ENCODE measurements at regions not wholly inside any gene's neighbourhood (a gene's known extent, or its start where the extent isn't known, plus 50 kb on each side); places are given as distances from the start of the nearest gene placed in this dataset.

DNA sequence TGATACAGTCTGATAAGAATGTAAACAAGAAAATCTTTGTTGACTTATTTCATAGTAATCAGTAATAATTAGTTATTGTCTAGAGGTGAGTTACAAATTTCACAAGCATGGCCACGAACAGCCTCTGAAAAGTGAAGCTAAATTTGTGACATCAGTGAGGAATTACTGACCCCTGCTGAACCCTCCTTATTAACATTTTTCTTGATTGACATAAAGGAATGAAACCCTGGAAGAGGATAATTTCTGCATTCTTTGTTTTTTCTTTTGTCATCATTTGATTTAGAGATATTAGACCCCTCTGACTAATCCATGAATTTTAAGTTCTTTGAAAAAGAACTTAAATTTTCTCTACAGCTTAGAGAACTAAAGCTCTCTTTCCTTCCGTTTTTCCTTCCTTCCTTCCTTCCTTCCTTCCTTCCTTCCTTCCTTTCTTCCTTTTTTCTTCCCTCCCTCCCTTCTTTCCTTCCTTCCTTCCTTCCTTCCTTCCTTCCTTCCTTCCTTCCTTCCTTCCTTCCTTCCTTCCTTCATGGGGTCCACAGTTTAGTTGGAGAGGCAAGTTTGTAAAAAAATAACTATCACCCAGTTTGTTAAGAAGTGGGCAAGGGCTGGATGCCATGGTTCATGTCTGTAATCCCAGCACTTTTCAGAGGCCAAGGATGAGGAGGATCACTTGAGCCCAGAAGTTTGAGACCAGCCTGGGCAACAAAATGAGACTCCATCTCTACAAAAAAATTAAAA lies 387.0 kb downstream of the MTX2 start:
- Mint-ChIP-seq H3K4me3 (no peak overlapping the region), H3K27me3 (ENCODE audit: low read depth) (peaks cover 51% of the 10 kb centered on the region), H3K36me3 (ENCODE audit: insufficient read depth) (no peaks in the 10 kb centered on the region), H3K4me1 (ENCODE audit: low read depth) (peaks cover 11% of the 10 kb centered on the region), H3K9me3 (no peaks in the 10 kb centered on the region)
- ATAC-seq (no peak), DNase-seq (no peak)

DNA sequence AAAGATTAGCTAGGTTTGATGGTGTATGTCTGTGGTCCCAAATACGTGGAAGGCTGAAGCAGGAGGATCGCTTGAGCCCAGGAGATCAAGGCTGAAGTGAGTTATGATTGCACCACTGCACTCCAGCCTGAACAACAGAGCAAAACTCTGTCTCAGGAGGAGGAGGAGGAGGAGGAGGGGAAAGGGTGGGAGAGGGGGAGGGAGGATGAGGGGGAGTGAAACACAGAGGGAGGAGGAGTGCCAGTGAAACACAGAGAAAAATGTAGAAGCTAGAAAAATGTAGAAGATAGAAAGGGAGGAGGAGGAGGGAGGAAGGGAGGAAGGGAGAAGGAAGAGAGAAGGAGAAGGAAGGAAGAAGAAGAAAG lies 387.5 kb downstream of the MTX2 start:
- ATAC-seq (no peak), DNase-seq (no peak)
- no peaks in the 10 kb centered on the region for H3K36me3 Mint-ChIP-seq (ENCODE audit: insufficient read depth)
- H3K4me1 Mint-ChIP-seq (ENCODE audit: low read depth): peaks cover 11% of the 10 kb centered on the region
- H3K9me3 Mint-ChIP-seq: no peaks in the 10 kb centered on the region
- no peak overlapping the region for H3K4me3 Mint-ChIP-seq
- H3K27me3 Mint-ChIP-seq (ENCODE audit: low read depth): peaks cover 51% of the 10 kb centered on the region

DNA sequence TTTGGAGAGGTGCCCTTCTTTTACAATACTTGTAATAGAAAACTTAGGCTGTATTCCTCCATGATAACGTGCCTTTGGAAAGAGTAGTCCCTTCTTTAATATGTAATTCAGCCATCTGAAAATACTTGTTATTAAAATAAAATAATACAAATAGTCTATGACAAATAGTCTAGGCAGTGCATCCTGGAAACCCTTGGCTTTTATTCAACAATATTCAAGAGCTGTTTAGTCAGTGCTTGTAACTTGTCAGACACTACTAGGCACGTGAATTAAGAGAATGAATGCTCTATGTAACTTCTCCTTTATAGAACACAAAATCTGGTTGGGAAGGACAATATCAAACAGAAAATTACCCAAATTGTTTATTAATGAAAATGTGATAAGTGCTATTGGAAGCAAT lies 388.2 kb downstream of the MTX2 start:
- no peaks in the 10 kb centered on the region for H3K36me3 Mint-ChIP-seq (ENCODE audit: insufficient read depth)
- no peaks in the 10 kb centered on the region for H3K9me3 Mint-ChIP-seq
- H3K4me3 Mint-ChIP-seq: no peak overlapping the region
- DNase-seq (no peak), ATAC-seq (no peak)
- H3K4me1 Mint-ChIP-seq (ENCODE audit: low read depth): peaks cover 9% of the 10 kb centered on the region
- H3K27me3 Mint-ChIP-seq (ENCODE audit: low read depth): peaks cover 50% of the 10 kb centered on the region

DNA sequence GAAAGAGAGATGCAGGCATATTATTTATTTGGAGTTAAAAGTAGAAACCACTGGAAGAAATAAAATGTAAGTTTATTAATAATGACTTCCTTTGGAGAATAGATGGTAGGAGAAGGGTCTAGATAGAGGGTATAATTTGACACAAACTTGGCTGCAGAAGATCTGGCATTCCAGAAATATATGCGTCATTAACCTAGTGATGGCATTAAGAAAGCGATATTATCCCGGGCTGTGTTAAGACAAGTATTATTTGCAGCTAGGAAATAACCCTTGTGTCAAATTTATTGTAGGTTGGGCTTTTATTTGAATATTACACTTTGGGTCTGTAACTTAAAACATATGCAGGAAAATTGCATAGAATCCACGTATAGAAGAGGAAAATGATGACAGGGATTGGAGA lies 389.5 kb downstream of the MTX2 start:
- Mint-ChIP-seq H3K9me3 (no peaks in the 10 kb centered on the region), H3K27me3 (ENCODE audit: low read depth) (peaks cover 48% of the 10 kb centered on the region), H3K36me3 (ENCODE audit: insufficient read depth) (no peaks in the 10 kb centered on the region), H3K4me3 (no peak overlapping the region), H3K4me1 (ENCODE audit: low read depth) (peaks cover 3% of the 10 kb centered on the region)
- ATAC-seq: no peak
- DNase-seq: no peak

DNA sequence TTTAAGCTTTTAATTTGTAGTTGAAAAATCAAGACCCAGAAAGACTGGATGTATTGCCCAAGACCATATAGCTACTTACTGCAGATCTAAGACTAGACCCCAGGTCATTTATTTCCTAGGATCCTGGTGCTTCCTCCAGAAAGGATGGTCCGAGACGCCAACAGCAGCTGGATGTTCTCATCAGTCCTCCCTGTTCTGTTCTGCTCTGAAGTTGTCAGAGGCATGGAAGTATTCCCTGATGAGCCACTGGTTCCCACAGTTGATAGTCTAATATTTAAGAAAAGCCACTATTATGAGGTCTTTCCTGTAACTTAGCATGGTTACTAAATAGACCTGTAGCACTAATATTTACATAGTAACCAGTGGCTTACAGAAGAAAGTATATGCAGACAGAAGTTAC lies 393.5 kb downstream of the MTX2 start:
- H3K4me3 Mint-ChIP-seq: no peak overlapping the region

DNA sequence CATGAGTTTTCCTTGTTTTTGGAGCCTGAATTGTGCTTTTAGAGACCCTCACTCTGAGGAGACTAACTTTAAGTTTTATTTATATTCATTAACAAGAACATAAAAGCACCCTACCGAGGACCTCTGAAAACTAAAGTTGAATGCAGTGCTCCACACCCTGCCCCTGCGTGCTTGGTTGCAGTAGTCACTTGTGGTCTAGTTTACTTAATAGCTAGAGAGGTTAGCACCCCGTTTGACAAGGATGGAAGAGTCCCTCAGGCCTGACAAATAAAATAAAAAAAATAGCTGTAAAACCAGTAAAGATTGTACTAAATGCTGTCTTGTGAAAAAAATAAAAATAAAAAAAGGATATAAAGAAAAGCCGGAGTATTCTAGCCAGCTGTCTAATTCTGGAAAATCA lies 395.2 kb downstream of the MTX2 start:
- Mint-ChIP-seq H3K4me1 (ENCODE audit: low read depth) (no peaks in the 10 kb centered on the region), H3K4me3 (no peak overlapping the region), H3K27me3 (ENCODE audit: low read depth) (peaks cover 36% of the 10 kb centered on the region), H3K9me3 (no peaks in the 10 kb centered on the region), H3K36me3 (ENCODE audit: insufficient read depth) (no peaks in the 10 kb centered on the region)
- no peak for ATAC-seq
- no peak for DNase-seq

More for the DNA sequence above, 393.5 kb downstream of the MTX2 start:
- no peaks in the 10 kb centered on the region for H3K4me1 Mint-ChIP-seq (ENCODE audit: low read depth)
- no peaks in the 10 kb centered on the region for H3K9me3 Mint-ChIP-seq
- DNase-seq (no peak), ATAC-seq (no peak)
- H3K36me3 Mint-ChIP-seq (ENCODE audit: insufficient read depth): no peaks in the 10 kb centered on the region
- H3K27me3 Mint-ChIP-seq (ENCODE audit: low read depth): peaks cover 35% of the 10 kb centered on the region

DNA sequence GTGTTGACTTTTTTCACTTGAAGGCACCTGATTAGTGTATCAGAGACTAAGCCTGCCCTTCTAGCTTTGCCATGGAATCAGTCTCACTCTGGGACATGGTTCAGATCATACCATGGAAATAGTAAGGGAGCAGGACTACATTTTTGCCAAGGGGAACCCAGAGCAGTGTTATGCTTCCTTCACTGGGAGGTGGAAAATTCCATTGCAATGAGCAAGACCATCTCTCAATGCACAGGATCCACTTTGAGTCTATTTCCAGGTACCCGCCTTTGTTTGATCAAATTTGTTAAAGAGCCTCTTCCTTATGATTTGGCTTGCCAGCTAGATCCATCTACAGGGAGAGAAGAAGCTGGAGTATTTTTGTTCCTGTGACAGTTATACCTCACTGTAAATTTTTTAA lies 395.8 kb downstream of the MTX2 start:
- Mint-ChIP-seq H3K4me3 (no peak overlapping the region), H3K4me1 (ENCODE audit: low read depth) (no peaks in the 10 kb centered on the region), H3K9me3 (no peaks in the 10 kb centered on the region), H3K27me3 (ENCODE audit: low read depth) (peaks cover 32% of the 10 kb centered on the region), H3K36me3 (ENCODE audit: insufficient read depth) (no peaks in the 10 kb centered on the region)
- DNase-seq (no peak), ATAC-seq (no peak)

DNA sequence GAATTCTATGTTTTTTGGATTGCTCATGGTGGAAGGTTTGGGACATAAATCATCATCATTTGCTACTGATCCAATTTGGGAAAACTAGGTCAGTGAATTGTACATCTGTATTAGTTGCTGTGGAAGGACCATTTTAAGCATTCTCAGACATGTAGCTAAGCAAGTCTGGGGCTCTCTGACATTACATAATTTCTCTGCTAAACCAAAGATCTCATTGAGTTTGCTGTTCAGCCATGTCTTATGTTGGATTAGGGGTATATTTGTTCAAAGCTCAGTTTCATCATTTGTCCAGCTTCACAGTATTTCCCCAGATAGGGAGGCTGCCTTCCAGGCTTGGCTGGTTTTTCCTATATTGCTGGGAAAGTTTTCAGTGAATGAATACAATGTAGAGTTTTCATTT lies 399.7 kb downstream of the MTX2 start:
- peaks cover 14% of the 10 kb centered on the region for H3K27me3 Mint-ChIP-seq (ENCODE audit: low read depth)
- DNase-seq (no peak), ATAC-seq (no peak)
- H3K4me3 Mint-ChIP-seq: no peak overlapping the region
- no peaks in the 10 kb centered on the region for H3K36me3 Mint-ChIP-seq (ENCODE audit: insufficient read depth)
- no peaks in the 10 kb centered on the region for H3K4me1 Mint-ChIP-seq (ENCODE audit: low read depth)
- H3K9me3 Mint-ChIP-seq: no peaks in the 10 kb centered on the region

DNA sequence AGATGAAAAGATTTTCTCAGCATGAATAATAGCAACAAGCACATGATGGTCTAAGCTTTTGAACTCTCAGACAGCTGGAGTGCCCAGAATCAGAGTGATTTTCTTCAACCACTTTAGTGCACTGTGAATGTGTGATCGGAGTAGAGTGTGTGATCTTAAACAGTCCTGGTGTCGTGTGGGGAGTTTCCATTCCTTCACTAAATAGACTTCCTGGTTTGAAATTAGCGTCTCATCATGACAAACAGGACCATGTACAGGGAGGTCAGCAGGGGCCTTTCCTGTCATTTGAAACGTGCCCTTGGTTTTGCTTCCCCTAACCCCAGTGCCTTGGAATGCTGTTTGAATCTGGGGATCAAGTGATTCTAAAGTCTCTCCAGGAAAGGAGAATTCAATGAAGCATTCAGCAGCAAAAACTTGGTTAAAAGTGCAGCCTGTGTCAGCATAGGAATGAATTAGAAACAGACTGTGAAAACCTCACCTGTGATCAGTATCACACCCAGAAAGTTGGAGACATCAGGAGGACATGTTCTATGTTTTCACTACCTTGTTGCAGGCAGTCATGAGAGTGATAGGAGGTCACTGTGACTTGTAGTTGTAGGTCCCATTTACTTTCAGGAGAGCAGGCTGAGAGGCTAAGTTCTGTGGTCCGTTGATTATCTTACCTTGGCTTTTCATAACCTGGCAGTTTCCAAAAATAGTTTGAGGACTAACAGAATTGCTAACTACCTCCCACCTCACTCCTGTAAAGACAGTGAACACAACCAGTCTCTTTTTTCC lies 400.3 kb downstream of the MTX2 start:
- peaks cover 13% of the 10 kb centered on the region for H3K27me3 Mint-ChIP-seq (ENCODE audit: low read depth)
- H3K9me3 Mint-ChIP-seq: no peaks in the 10 kb centered on the region
- no peak overlapping the region for H3K4me3 Mint-ChIP-seq
- DNase-seq: no peak
- H3K36me3 Mint-ChIP-seq (ENCODE audit: insufficient read depth): no peaks in the 10 kb centered on the region
- H3K4me1 Mint-ChIP-seq (ENCODE audit: low read depth): no peaks in the 10 kb centered on the region
- ATAC-seq: no peak

DNA sequence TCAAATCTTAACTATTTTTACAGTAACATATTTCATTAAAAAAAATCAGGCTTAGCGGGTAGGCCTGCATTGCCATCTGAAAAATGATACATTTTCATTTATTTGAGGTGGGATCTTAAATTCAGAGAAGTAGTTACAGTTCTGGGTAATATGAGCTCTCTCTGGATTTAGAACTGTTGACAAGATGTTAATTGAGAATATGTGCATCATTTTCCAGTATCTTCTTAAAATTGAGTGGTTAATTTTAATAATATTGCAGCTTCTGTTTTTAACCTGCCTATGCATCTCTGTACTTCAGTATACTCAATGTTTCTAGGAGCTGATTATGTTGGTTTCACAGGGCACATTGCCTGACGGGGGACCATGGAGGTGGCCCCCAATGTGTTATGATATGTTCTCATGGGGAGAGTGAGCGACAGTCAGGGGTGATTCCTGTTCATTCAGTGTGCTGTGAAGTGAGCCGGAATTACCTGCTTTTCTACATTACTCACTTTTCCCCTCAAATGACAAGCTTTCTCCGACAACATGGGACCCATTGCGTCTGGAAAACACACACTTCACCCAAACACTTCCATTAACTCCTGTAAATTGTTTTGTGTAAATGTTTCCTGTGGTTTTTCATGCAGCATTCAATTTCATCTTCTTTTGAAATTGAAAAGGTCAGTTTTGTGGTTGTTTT lies 406.2 kb downstream of the MTX2 start:
- ATAC-seq: no peak
- no peaks in the 10 kb centered on the region for H3K9me3 Mint-ChIP-seq
- H3K4me1 Mint-ChIP-seq (ENCODE audit: low read depth): no peaks in the 10 kb centered on the region
- DNase-seq: no peak
- H3K27me3 Mint-ChIP-seq (ENCODE audit: low read depth): peaks cover 11% of the 10 kb centered on the region
- H3K4me3 Mint-ChIP-seq: no peak overlapping the region
- no peaks in the 10 kb centered on the region for H3K36me3 Mint-ChIP-seq (ENCODE audit: insufficient read depth)

DNA sequence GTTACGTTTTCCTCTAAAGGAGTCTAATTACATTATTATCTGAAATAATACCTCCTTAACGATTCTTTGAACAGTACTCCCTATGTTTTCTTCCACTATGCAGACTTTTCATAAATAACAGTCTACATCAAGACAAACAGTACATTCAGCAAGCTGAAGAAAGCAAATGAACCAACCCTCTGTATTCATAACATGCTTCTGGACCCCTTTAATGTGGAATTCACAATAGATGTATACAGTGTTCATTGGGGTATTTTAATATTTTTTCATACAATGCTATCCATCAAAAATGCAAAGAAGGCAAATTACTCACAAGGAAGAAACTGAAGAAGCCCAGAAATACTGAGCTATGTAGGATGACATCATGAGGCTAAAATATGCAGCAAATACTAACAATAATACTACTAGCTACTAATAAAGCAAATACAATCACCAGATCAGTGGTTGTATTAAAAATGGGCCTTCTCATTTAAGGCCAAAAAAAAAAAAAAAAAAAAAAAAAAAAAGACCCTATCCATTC lies 408.6 kb downstream of the MTX2 start:
- no peak overlapping the region for H3K4me3 Mint-ChIP-seq
- no peak for ATAC-seq
- no peak for DNase-seq
- H3K36me3 Mint-ChIP-seq (ENCODE audit: insufficient read depth): no peaks in the 10 kb centered on the region
- H3K4me1 Mint-ChIP-seq (ENCODE audit: low read depth): no peaks in the 10 kb centered on the region
- no peaks in the 10 kb centered on the region for H3K9me3 Mint-ChIP-seq
- peaks cover 16% of the 10 kb centered on the region for H3K27me3 Mint-ChIP-seq (ENCODE audit: low read depth)

DNA sequence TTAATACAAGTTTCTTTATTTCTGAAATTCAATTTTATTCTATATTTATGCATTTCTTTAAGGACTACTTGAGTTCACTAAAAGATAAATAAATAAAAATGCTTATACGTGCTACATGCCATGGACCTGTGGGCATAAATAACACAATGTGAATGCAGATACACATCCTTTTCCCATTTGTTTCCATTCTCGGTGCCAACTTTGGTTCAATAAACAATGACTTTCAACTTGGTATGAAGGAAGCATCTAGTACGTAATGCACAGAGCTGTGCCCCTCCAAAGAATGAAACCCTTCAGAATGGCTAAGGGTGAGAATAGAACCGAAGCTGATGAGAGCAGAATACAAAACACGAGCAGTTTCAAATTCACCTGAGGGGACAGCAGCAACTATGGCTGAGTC lies 409.3 kb downstream of the MTX2 start:
- H3K4me1 Mint-ChIP-seq (ENCODE audit: low read depth): no peaks in the 10 kb centered on the region
- no peaks in the 10 kb centered on the region for H3K9me3 Mint-ChIP-seq
- DNase-seq (no peak), ATAC-seq (no peak)
- no peak overlapping the region for H3K4me3 Mint-ChIP-seq
- peaks cover 20% of the 10 kb centered on the region for H3K27me3 Mint-ChIP-seq (ENCODE audit: low read depth)
- H3K36me3 Mint-ChIP-seq (ENCODE audit: insufficient read depth): no peaks in the 10 kb centered on the region

DNA sequence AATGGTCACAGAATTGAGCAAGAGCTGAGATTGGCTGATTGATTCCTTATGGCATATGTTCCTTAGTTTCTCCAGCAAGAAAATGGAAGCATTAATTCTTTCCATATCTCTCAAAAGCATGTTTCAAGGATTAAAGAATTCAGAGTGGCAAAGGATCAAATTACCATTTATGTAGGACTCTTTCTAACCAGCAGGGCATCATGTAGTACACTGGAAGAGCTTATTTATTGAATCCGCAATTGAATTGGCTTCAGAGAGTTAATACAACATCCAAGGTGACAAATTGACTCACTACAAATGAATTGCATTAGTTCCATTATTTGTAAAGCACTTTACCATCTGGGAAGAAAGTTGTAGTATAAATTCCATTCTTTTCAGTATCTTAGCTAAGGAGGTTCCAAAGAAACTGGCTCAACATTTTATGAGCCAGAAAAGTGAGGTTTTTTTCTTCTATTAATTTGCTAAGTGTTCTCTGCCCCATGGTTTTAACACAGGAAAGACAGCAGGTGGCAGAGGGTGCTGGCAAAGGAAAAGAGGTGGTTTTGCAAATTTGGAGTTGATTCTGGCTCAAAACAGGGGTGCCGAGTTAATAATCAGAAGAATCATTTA lies 409.9 kb downstream of the MTX2 start:
- no peak overlapping the region for H3K4me3 Mint-ChIP-seq
- DNase-seq (no peak), ATAC-seq (no peak)
- no peaks in the 10 kb centered on the region for H3K9me3 Mint-ChIP-seq
- H3K4me1 Mint-ChIP-seq (ENCODE audit: low read depth): no peaks in the 10 kb centered on the region
- H3K36me3 Mint-ChIP-seq (ENCODE audit: insufficient read depth): no peaks in the 10 kb centered on the region
- H3K27me3 Mint-ChIP-seq (ENCODE audit: low read depth): peaks cover 20% of the 10 kb centered on the region

DNA sequence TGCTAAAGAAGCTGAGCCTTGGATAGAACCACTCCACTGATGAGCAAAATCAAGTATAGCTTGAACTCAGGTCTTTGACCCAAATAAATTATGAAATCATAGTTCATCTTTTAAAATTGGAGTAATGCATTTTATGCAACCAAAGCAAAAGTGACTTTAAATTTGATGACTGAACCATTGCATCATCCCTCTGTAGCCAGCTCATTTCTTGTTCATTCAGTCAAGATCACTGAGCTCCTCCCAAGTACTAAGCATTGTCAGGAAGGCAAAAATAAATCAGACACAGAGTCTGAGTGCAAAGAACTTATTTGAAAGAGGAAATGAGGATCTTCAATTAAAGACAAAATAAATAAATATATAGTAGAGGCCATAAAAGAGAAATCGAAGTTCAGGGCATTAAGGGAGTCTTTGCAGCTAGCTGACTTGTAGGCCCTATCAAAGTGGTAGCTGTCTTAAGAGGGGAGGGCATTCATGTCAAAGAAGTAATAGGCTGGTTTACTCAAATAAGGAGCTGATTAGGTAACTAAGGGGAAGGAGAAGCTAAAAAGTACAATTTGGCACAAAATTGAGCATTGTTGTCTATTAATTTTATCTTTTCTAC lies 411.8 kb downstream of the MTX2 start:
- no peak overlapping the region for H3K4me3 Mint-ChIP-seq
- H3K27me3 Mint-ChIP-seq (ENCODE audit: low read depth): peaks cover 24% of the 10 kb centered on the region
- no peaks in the 10 kb centered on the region for H3K36me3 Mint-ChIP-seq (ENCODE audit: insufficient read depth)
- no peaks in the 10 kb centered on the region for H3K4me1 Mint-ChIP-seq (ENCODE audit: low read depth)
- no peaks in the 10 kb centered on the region for H3K9me3 Mint-ChIP-seq
- DNase-seq: no peak
- ATAC-seq: no peak
